ENCODE measurements at regions not wholly inside any gene's neighbourhood (a gene's known extent, or its start where the extent isn't known, plus 50 kb on each side); places are given as distances from the start of the nearest gene placed in this dataset.
"Not testable (repeated sequence)": the region's sequence is repeated elsewhere in the genome, so short reads cannot be mapped to it uniquely, and the experiment has no call there.

- FAIRE-seq (no peak), DNase-seq (no peak)
- 84 to 88% (median 85%) methylated on average over 9 of the region's 9 CpGs for WGBS, 3 donors
- Histone ChIP-seq H3K27me3 (ENCODE audit: control insufficient read depth in 3 of 3, insufficient read depth in 3 of 3, low read length in 3 of 3) (no peaks in the 10 kb centered on the region), H3K4me3 (ENCODE audit: low read depth in 1 of 3, low read length in 3 of 3) (no peak overlapping the region), H3K4me1 (ENCODE audit: control insufficient read depth in 3 of 3, insufficient read depth in 2 of 3, low read depth in 1 of 3, low read length in 2 of 3) (no peaks in the 10 kb centered on the region), H3K36me3 (ENCODE audit: control insufficient read depth in 3 of 3, insufficient read depth in 2 of 3, low read depth in 1 of 3, low read length in 3 of 3) (no peaks in the 10 kb centered on the region), H3K27ac (ENCODE audit: low read depth in 1 of 3, low read length in 2 of 3) (no peak overlapping the region), H3K9me3 (ENCODE audit: control insufficient read depth in 2 of 2, insufficient read depth in 1 of 2, low read depth in 1 of 2, low read length in 1 of 2) (no peaks in the 10 kb centered on the region)
These were observed 144.2 kb downstream of the RTP5 start for GRCh38 chr2:242013771-242014170.

- peaks cover 0 to 3% (median 0%) of the 10 kb centered on the region in 3 donors for H3K27me3 ChIP-seq (ENCODE audit: control insufficient read depth in 3 of 3, insufficient read depth in 3 of 3, low read length in 3 of 3)
- H3K9me3 ChIP-seq (ENCODE audit: control insufficient read depth in 2 of 2, insufficient read depth in 1 of 2, low read depth in 1 of 2, low read length in 1 of 2): no peaks in the 10 kb centered on the region
- DNase-seq (no peak), FAIRE-seq (no peak)
- no peaks in the 10 kb centered on the region for H3K36me3 ChIP-seq (ENCODE audit: control insufficient read depth in 3 of 3, insufficient read depth in 2 of 3, low read depth in 1 of 3, low read length in 3 of 3)
- 72 to 85% (median 77%) methylated on average over 9 to 10 of the region's 10 CpGs for WGBS, 3 donors
- no peaks in the 10 kb centered on the region for H3K4me1 ChIP-seq (ENCODE audit: control insufficient read depth in 3 of 3, insufficient read depth in 2 of 3, low read depth in 1 of 3, low read length in 2 of 3)
- H3K27ac ChIP-seq (ENCODE audit: low read depth in 1 of 3, low read length in 2 of 3): no peak overlapping the region
- no peak overlapping the region for H3K4me3 ChIP-seq (ENCODE audit: low read depth in 1 of 3, low read length in 3 of 3)
These were observed 145.9 kb downstream of the RTP5 start for GRCh38 chr2:242015108-242016065.

DNA sequence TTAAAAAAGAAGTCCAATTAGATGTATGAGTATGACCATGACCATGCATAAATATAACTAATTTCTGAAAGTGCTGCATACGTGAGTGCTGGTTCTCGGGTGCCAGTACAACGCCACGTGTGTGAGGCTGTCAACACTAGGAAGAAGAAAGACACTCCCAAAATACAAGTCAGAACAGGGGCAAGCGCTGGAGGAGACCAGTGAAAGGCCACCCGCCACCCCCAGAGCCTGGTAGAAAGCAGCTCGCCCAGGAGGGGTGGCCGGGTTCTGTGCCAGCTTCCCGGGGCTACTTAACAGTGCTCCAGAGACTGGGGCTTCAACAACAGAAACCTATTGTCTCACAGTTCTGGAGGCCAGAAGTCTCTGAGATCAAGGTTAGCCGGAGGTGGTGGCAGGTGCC is 147.6 kb downstream of the RTP5 start:
- Histone ChIP-seq H3K27ac (ENCODE audit: low read depth in 1 of 3, low read length in 2 of 3) (no peak overlapping the region), H3K4me3 (ENCODE audit: low read depth in 1 of 3, low read length in 3 of 3) (no peak overlapping the region), H3K36me3 (ENCODE audit: control insufficient read depth in 3 of 3, insufficient read depth in 2 of 3, low read depth in 1 of 3, low read length in 3 of 3) (no peaks in the 10 kb centered on the region), H3K9me3 (ENCODE audit: control insufficient read depth in 2 of 2, insufficient read depth in 1 of 2, low read depth in 1 of 2, low read length in 1 of 2) (no peaks in the 10 kb centered on the region), H3K4me1 (ENCODE audit: control insufficient read depth in 3 of 3, insufficient read depth in 2 of 3, low read depth in 1 of 3, low read length in 2 of 3) (no peaks in the 10 kb centered on the region), H3K27me3 (ENCODE audit: control insufficient read depth in 3 of 3, insufficient read depth in 3 of 3, low read length in 3 of 3) (peaks cover 0 to 4% (median 0%) of the 10 kb centered on the region in 3 donors)
- 84 to 94% (median 87%) methylated on average over 10 of the region's 10 CpGs for WGBS, 3 donors
- DNase-seq: no peak
- FAIRE-seq: no peak

- H3K4me1 ChIP-seq (ENCODE audit: control insufficient read depth in 3 of 3, insufficient read depth in 2 of 3, low read depth in 1 of 3, low read length in 2 of 3); FAIRE-seq; H3K4me3 ChIP-seq (ENCODE audit: low read depth in 1 of 3, low read length in 3 of 3); H3K36me3 ChIP-seq (ENCODE audit: control insufficient read depth in 3 of 3, insufficient read depth in 2 of 3, low read depth in 1 of 3, low read length in 3 of 3); DNase-seq; H3K9me3 ChIP-seq (ENCODE audit: control insufficient read depth in 2 of 2, insufficient read depth in 1 of 2, low read depth in 1 of 2, low read length in 1 of 2); H3K27me3 ChIP-seq (ENCODE audit: control insufficient read depth in 3 of 3, insufficient read depth in 3 of 3, low read length in 3 of 3); H3K27ac ChIP-seq (ENCODE audit: low read depth in 1 of 3, low read length in 2 of 3): not testable (repeated sequence)
- WGBS, 3 donors: 76 to 84% (median 83%) methylated on average over 10 of the region's 10 CpGs
These were observed 148.9 kb downstream of the RTP5 start for GRCh38 chr2:242018416-242018815.

- 82 to 89% (median 84%) methylated on average over 11 of the region's 11 CpGs for WGBS, 3 donors
- FAIRE-seq: no peak
- H3K27me3 ChIP-seq (ENCODE audit: control insufficient read depth in 3 of 3, insufficient read depth in 3 of 3, low read length in 3 of 3): peaks cover 0 to 6% (median 0%) of the 10 kb centered on the region in 3 donors
These were observed 149.8 kb downstream of the RTP5 start for GRCh38 chr2:242019344-242019743.

GRCh38 chr2:242020196-242021004 is 150.9 kb downstream of the RTP5 start:
- Histone ChIP-seq H3K27ac (ENCODE audit: low read depth in 1 of 3, low read length in 2 of 3) (no peak overlapping the region), H3K9me3 (ENCODE audit: control insufficient read depth in 2 of 2, insufficient read depth in 1 of 2, low read depth in 1 of 2, low read length in 1 of 2) (no peaks in the 10 kb centered on the region), H3K4me1 (ENCODE audit: control insufficient read depth in 3 of 3, insufficient read depth in 2 of 3, low read depth in 1 of 3, low read length in 2 of 3) (no peaks in the 10 kb centered on the region), H3K27me3 (ENCODE audit: control insufficient read depth in 3 of 3, insufficient read depth in 3 of 3, low read length in 3 of 3) (peaks cover 0 to 9% (median 0%) of the 10 kb centered on the region in 3 donors), H3K36me3 (ENCODE audit: control insufficient read depth in 3 of 3, insufficient read depth in 2 of 3, low read depth in 1 of 3, low read length in 3 of 3) (no peaks in the 10 kb centered on the region), H3K4me3 (ENCODE audit: low read depth in 1 of 3, low read length in 3 of 3) (no peak overlapping the region)
- peak in 1 of 2 donors; percentile 16 for DNase-seq
- FAIRE-seq: no peak
- WGBS, 3 donors: 38 to 48% (median 41%) methylated on average over 26 of the region's 26 CpGs

More at GRCh38 chr2:242019344-242019743, 149.8 kb downstream of the RTP5 start:
- Histone ChIP-seq H3K4me1 (ENCODE audit: control insufficient read depth in 3 of 3, insufficient read depth in 2 of 3, low read depth in 1 of 3, low read length in 2 of 3) (no peaks in the 10 kb centered on the region), H3K4me3 (ENCODE audit: low read depth in 1 of 3, low read length in 3 of 3) (no peak overlapping the region), H3K36me3 (ENCODE audit: control insufficient read depth in 3 of 3, insufficient read depth in 2 of 3, low read depth in 1 of 3, low read length in 3 of 3) (no peaks in the 10 kb centered on the region), H3K9me3 (ENCODE audit: control insufficient read depth in 2 of 2, insufficient read depth in 1 of 2, low read depth in 1 of 2, low read length in 1 of 2) (no peaks in the 10 kb centered on the region), H3K27ac (ENCODE audit: low read depth in 1 of 3, low read length in 2 of 3) (no peak overlapping the region)
- DNase-seq: no peak

DNA sequence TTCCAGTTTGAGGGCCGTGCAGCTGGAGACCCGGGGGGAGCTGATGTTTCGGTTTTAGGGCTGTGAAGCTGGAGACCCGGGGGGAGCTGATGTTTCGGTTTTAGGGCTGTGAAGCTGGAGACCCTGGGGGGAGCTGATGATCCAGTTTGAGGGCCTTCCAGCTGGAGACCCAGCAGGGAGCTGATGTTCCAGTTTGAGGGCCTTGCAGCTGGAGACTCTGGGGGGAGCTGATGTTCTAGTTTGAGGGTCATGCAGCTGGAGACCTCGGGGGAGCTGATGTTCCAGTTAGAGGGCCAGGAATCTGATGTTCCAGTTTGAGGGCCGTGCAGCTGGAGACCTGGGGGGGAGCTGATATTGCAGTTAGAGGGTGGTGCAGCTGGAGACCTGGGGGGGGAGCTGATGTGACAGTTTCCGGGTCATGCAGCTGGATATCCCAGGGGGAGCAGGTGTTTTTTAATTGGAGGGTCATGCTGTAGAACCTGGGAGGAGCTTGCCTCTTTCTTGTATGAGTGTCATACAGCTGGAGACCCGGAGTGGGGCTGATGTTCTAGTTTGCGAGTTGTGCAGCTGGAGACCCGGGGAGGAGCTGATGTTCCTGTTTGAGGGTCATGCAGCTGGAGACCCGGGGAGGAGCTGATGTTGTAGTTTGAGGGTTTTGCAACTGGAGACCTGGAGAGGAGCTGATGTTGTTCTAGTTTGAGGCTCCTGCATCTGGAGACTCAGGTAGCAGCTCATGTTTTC is 153.2 kb downstream of the RTP5 start:
- WGBS, 3 donors: 61 to 75% (median 62%) methylated on average over 12 of the region's 12 CpGs
- Histone ChIP-seq H3K27ac (ENCODE audit: low read depth in 1 of 3, low read length in 2 of 3) (no peak overlapping the region), H3K4me3 (ENCODE audit: low read depth in 1 of 3, low read length in 3 of 3) (no peak overlapping the region), H3K4me1 (ENCODE audit: control insufficient read depth in 3 of 3, insufficient read depth in 2 of 3, low read depth in 1 of 3, low read length in 2 of 3) (no peaks in the 10 kb centered on the region), H3K9me3 (ENCODE audit: control insufficient read depth in 2 of 2, insufficient read depth in 1 of 2, low read depth in 1 of 2, low read length in 1 of 2) (no peaks in the 10 kb centered on the region), H3K27me3 (ENCODE audit: control insufficient read depth in 3 of 3, insufficient read depth in 3 of 3, low read length in 3 of 3) (peaks cover 0 to 9% (median 0%) of the 10 kb centered on the region in 3 donors), H3K36me3 (ENCODE audit: control insufficient read depth in 3 of 3, insufficient read depth in 2 of 3, low read depth in 1 of 3, low read length in 3 of 3) (no peaks in the 10 kb centered on the region)
- no peak for DNase-seq
- FAIRE-seq: no peak
